Daoy (cell line): ENCODE measurements at regions not wholly inside any gene's neighbourhood (a gene's known extent, or its start where the extent isn't known, plus 50 kb on each side); places are given as distances from the start of the nearest gene placed in this dataset.
"Not testable (repeated sequence)": the region's sequence is repeated elsewhere in the genome, so short reads cannot be mapped to it uniquely, and the experiment has no call there.

Experiments
- DNase-seq: peaks from one replicate; pipeline ENCODE4 v3.0.0-alpha.2; 2015; ENCODE audit warnings: low read depth

DNA sequence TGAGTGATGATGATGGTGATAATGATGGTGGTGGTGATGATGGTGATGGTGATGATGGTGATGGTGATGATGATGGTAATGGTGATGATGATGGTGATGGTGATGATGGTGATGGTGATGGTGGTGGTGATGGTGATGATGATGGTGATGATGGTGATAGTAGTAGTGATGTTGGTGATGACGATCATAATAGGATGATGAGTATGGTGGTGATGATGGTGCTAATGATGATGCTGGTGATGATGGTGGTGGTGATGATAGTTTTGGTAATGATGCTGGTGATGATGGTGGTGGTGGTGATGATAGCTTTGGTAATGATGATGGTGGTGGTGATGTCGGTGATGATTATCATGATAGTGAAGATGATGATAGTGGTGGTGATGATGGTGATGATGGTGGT lies 171.5 kb upstream of the SFSWAP start:
- DNase-seq, result no peak

DNA sequence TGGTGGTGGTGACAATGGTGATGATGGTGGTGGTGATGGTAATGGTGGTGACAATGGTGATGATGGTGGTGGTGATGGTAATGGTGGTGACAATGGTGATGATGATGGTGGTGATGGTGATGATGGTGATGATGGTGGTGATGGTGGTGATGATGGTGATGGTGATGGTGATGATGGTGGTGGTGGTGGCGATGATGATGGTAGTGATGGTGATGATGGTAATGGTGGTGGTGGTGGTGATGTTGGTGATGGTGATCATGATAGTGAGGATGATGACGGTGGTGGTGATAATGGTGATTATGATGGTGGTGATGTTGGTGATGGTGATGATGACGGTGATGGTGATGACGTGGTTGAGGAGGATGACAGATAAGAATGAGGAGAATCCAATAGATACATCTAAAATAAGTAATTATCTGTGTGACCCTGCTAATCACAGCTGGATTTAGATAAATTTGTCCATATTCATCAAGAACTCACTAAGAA lies 170.7 kb upstream of the SFSWAP start:
- no peak for DNase-seq

DNA sequence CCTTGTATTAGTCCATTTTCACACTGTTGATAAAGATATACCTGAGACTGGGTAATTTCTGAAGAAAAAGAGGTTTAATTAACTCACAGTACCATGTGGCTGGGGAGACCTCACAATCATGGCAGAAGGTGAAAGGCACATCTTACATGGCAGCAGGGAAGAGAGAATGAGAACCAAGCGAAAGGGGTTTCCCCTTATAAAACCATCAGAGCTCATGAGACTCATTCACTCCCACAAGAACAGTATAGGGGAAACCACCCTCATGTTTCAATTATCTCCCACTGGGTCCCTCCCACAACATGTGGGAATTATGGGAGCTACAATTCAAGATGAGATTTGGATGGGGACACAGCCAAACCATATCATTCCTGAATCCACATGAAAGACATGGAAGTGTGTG lies 169.4 kb upstream of the SFSWAP start:
- not testable (repeated sequence) for DNase-seq

DNA sequence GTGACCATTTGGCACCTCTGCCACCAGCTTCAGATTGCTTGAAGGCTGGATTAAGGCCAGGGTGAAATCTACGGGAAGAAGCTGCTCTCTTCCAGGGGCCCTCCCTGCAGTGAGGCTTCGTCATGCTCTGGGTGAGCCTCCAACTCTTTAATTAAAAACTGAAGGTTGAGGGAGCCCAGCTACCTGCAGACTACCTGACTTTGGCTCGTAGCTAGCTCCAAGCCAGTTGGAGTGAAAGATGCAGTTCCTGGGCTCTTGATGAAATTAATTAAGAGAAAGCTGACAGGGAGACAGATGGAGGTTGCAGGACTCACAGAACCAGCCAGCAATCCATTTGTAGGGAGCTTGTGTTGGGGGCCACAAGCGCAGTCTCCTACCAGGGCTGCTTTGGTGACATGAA lies 168.5 kb upstream of the SFSWAP start:
- DNase-seq, result no peak

DNA sequence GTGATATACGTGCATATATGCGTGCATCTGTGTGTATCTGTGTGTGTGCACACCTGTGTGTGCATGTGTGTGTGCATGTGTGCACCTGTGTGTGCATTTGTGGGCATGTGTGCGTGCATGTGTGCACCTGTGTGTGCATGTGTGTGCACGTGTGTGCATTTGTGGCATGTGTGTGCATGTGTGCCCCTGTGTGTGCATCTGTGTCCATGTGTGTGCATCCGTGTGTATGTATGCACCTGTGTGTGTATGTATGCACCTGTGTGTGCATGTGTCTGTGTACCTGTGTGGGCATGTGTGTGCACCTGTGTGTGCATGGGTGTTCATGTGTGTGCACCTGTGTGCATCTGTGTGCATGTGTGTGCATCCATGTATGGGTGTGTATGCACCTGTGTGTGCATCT lies 167.8 kb upstream of the SFSWAP start:
- DNase-seq, result no peak

- DNase-seq, result no peak
Measured at GRCh38 chr12:131547555-131547954, 163.3 kb upstream of the SFSWAP start.

DNA sequence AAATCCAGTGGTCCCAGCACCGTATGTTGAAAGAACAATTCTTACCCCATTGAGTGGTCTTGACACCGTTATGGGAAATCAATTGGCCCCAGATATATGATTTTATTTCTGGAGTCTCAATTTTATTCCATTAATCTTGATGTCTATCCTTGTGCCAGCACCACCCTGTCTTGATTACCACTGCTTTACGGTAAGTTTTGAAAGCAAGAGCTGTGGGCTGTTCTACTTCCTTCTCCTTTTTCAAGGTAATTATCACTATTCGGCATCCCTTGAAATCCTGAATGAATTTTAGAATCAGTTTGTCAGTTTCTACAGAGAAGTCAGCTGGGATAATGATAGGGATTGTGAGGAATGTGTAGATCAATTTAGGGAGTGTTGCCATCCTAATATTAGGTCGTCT lies 160.8 kb upstream of the SFSWAP start:
- DNase-seq, result no peak

DNA sequence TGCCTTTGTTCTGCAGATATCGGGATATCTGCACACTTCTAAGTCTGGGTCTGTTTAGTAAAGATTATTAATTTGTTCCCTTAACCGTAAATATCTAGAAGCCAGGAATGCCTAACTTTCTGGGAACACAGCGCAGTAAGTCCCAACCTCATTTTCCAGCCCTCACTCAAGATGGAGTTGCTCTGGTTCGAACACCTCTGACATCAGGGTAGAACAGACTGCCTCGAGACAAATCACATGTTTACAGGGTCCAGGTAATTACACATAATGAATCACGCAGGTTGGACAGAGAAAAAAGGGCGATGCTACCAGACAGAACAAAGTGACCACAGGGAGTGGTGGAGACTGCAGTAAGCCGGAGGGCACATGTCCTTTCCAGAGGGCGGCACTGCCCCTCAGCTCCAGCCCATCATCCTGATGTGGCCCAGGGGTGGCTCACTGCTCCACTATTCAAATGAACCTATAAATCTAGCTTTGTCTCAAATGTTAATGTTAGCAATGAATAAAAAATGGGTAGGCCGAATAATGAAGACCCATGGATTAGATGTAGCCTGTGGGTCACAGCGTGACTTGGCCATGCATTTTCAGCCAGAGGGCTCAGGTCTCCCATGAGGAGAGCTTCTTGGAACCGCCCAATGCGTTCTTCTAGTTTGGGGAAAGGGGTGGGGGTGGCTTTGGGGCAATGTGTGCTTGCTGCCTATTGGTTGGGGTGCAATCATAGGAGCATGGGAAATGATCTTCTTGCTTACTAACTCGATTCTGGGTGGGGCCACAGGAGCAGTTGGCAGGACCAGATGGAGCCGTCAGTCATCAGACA lies 159.0 kb upstream of the SFSWAP start:
- DNase-seq, result no peak

DNA sequence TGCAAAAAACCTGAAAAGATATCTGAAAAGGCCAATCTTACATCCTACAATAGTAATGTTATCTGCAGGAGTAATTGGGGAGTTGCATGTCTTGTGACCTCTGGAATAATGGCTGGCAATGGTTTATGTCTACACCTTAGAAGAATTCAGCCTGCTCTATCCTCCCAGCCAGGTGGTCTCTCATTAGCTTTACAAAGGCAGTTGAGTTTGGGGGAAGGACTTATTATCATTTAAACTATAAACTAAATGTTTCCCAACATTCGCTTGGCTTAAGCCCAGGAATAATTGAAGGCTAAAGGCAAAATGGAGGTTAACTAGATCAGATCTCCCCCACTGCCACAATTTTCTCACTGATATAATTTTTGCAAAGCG lies 158.4 kb upstream of the SFSWAP start:
- DNase-seq, result no peak

GRCh38 chr12:131553096-131553777 lies 157.7 kb upstream of the SFSWAP start:
- DNase-seq, result no peak

- peak; percentile 57 for DNase-seq
Measured at GRCh38 chr12:131555197-131555846, 155.6 kb upstream of the SFSWAP start.

DNA sequence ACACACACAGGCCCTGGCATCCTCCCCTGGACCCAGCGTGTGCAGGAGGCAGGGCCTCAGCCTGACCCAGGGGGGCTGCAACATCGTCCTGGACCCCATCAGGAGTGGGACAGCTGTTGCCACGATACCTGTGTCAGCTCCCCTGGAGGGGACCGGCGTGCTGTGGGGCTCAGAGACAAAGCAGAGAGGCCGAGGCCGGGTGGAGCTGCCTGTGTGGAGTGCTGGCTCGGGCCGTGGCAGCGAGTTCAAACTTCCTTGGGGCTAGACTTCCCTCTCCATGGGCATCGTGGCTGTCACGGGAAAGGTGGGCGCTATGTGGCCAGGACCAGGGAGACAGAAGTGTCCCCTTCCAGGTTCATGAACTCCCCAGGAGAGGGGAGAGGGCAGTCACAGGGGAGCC lies 155.0 kb upstream of the SFSWAP start:
- no peak for DNase-seq

GRCh38 chr12:131557078-131557709 lies 153.7 kb upstream of the SFSWAP start:
- DNase-seq, result no peak

GRCh38 chr12:131559517-131560516 lies 151.1 kb upstream of the SFSWAP start:
- DNase-seq, result no peak

DNA sequence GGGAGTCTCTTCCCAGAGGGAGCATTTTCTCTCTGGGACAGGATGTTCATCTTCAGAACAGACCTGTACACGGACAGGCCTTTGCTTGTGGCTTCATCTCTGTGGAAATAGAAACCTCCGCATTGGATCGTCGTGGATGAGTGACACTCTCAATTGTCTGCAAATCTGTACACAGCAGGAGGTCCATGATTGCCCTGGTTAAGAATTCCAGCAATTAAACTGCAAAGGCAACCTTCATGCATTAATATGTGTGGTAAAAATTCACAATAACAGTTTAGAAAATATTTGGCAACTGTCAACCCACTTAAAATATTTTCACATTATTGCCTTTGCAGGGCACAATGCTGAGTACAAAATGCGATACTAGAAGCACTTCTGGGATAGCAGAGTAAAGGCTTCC lies 149.8 kb upstream of the SFSWAP start:
- DNase-seq, result no peak

DNA sequence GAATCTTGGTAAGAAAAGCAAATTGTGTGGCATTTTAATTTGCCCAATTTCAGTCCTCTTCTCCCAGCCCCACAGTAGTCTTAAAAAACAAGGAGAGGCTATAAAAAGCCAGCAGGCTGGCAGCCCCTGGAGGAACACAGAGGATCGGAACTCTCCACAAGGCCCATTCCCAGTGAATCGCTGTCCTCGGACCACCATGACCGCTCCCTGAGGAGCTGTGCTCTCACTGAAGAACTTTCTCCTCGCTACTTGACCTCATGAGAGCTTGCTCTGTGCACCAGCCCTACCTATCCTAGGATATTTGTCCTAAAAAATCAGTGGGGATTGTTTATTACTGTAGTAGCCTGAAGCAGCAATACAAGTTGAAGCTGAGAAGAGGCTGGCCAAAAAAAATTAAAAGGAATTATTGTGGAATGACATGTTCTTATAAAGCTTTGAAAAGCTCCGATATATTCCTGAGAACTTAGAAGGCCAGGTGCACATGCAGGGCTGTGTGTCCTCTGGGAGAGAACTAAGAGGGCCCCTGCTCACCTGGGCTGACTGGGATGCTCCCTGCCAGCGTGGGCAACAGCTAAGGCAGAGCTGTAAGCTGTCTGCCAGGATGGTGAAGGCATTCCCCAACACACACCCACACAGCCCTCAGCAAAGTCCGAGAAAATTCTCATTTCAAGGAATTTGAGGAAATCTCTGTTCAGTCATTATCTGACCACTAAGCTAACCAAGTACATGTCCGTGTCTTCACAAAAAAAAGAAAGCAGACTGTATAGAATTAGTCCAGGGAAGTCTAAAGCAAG lies 148.8 kb upstream of the SFSWAP start:
- DNase-seq, result no peak

DNA sequence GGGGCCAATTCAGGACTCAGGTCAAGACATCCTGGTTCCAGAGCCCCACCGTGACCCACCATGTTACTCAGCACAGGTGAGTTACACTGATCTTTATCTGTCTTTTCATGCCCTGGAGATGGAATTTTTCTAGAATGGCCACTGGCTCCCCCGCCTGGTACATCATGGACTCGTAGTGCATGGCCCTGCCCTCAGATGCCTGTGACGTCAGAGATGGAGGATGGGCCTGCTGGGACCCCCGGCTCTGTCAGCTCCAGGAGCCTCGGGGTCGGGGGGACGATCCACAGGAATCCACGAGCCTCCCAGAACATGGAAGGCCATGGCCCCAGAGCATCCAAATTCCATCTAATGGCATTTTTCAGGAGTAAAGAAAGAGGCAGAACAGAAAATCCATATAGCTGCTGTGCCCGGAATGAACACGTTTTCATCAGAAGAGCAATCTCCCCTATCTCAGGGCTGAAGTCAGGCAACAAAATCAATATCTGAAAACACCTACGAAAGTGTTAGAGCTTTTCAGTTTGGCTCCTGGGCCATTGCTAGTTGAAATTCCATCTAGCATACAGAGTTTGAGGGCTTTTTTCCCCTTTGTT lies 146.7 kb upstream of the SFSWAP start:
- not testable (repeated sequence) for DNase-seq

DNA sequence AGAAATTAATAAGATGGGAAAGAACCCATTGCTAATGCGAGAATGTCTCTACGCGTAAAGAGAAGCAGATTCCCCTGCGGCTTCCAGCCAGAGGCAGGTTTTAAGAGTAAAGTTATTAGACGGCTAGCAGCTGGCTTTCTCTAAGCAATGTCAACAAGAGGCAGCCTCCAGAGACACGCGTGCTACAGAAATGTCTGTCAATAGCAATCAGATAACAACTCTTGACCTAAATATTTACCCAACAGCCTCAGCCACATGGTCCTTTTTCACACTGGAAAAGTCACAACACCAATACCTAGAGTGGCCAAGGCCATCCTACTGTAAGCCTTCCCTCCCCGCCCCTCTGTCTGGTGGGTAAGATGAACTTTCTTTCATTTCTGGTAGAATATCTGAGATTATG lies 146.0 kb upstream of the SFSWAP start:
- no peak for DNase-seq

DNA sequence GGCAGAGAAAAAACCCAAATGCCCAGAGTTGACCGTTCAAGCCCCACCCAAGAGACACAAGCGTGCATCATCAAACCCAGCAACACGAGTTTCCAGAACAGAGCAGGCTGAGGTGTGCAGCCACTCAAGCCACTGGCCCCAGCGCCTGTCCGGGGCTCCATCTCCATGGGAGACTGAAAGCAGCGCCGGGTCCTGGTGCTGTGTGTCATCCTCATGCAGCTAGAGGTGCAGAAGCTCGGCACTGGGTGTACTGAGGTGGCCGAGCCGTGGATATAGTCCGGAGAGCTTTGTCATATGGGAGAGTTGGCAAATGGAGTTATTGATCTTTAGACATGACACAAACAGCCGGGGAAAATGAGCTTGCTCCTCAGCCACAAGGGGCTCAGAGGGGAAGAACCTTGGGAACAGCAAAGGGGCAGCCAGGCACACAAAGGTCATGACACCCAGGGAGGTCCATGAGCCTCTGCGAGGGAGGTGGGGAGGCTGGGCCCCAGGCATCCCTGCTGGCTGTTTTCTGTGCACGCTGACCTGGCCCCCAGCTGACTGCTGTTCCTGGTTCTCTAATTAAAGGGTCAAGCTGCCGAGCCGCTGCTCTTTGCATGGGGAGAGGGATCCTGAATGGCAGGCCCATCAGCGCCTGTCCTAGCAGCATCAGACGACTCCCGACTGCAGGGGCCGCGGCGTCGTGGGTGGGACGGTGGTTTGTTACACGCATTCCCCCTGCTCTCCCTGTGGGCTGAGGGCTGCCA lies 145.4 kb upstream of the SFSWAP start:
- DNase-seq, result no peak
